Stimulated activated CD4-positive, alpha-beta T cell treated with anti-CD3 and anti-CD28 coated beads, TNF-alpha, amount 100 ng/mL, for 1 hour (primary cell): ENCODE measurements at regions not wholly inside any gene's neighbourhood (a gene's known extent, or its start where the extent isn't known, plus 50 kb on each side); places are given as distances from the start of the nearest gene placed in this dataset.

Experiments used
- DNase-seq, 3 donors: peaks; one replicate each; pipeline ENCODE4 v3.0.0-alpha.2; 2020; ENCODE audit warnings: low read depth in 3 of 3, low spot score in 1 of 3

- no peak for DNase-seq
These were observed 272.5 kb downstream of the GADD45G start for GRCh38 chr9:89877051-89878002.

DNA sequence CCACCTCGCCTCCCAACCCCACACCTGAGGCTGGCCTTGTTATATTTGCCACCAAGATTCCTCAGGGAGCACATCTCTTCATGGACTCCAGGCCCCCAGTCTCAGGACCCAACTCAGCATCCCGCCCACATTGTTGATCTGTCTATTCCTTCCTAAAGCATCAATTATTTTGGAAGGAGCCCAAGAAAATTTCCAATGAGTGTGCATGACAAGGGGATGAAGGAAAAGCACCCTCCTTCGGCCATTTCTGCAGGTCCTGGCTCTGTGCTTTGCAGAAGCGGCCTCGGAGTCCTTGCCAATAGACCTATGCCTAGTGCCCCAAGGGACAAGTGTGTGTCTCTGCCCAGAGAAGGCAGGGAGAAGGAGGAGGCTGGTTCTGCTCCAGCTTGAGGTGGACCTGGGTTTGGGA is 273.2 kb downstream of the GADD45G start:
- DNase-seq, result no peak

- no peak for DNase-seq
These were observed 273.9 kb downstream of the GADD45G start for GRCh38 chr9:89878687-89879086.

GRCh38 chr9:89879276-89879675 is 274.5 kb downstream of the GADD45G start:
- DNase-seq, result no peak

- no peak for DNase-seq
These were observed 274.9 kb downstream of the GADD45G start for GRCh38 chr9:89879701-89880100.

GRCh38 chr9:89880161-89880560 is 275.3 kb downstream of the GADD45G start:
- no peak for DNase-seq

DNA sequence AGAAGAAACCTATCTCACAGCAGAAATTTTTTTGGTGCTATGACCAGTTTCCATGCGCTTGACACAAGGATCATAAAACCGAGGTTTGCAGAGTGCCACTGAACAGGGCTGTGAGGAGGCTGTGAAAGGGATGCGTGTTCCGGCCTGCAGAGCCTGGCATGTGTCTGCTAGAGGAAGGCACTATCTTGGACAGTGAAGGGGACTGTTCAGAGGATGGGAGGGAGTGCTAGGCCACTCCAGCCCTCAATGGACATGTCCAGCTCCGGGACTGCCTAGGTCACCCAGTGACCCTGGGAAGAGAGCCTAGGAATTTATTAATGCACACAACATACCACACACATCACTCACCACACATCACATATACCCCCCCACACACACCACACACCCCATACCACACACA is 275.9 kb downstream of the GADD45G start:
- DNase-seq, result no peak

- no peak for DNase-seq
These were observed 276.6 kb downstream of the GADD45G start for GRCh38 chr9:89881431-89881830.

- DNase-seq, result no peak
These were observed 278.1 kb downstream of the GADD45G start for GRCh38 chr9:89882930-89883361.

DNA sequence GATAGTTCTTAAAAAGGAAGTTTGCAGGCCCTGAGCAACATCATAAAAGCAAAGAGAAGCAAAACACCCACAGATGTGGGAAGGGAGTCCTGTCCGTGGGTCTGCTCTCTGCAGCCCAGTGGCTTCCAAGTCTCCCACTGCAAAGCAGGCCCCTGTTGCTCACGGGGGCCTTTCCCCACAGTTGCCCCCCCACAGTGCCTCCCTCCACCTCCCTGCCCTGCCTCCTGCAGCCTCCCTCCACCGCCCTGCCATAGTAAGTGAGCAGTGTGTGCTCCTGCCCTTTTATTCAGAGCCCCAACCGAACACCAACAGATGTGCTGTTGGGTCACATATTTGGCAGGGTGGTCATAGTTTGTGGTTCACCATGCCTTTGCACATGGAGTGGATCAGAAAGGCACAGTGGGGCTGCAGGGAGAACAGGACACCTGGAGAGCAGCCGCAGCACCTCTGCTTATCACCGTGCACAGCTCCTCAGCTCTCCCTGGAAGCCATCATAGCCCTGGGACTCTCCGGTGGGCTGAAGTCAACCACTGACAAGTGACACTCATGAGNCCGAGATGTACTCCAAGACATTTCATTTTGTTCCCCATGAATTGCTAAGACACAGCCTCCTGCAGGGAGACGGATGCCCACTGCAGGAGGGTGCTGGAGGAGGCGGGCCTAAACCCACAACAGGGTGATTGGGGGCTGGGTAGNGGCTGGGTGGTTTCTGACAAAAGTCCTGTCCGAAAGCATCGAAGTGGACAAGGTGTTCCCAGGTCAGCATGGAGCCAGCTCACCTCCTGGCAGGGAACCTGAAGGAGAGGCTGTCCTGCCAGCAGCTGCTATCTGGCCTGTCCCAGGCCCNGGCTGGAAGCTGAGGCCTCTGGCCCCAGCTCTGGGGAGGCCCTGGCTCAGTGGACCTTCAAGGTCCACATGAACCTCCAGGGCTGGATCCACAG is 278.9 kb downstream of the GADD45G start:
- no peak for DNase-seq

GRCh38 chr9:89884356-89885083 is 279.7 kb downstream of the GADD45G start:
- no peak for DNase-seq

DNA sequence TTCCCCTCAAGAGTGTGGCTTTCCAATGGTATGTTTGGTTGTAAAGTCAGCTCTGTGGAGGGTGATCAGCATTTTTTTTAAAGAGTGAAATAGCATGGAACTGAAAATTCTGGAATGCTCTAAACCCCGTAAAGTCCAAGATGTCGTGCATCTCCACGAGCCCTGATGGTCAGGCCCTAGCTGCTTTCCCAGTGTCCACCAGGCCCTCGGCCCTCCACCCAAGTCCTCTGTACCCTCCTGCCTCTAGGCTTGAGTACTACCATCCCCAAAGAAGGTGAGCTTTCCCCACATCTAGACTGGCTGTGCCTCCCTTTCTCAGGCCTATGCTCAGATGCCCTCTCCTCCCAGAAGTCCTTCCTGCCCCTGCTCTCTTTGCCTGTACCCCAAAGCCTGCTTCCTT is 280.3 kb downstream of the GADD45G start:
- no peak for DNase-seq

DNA sequence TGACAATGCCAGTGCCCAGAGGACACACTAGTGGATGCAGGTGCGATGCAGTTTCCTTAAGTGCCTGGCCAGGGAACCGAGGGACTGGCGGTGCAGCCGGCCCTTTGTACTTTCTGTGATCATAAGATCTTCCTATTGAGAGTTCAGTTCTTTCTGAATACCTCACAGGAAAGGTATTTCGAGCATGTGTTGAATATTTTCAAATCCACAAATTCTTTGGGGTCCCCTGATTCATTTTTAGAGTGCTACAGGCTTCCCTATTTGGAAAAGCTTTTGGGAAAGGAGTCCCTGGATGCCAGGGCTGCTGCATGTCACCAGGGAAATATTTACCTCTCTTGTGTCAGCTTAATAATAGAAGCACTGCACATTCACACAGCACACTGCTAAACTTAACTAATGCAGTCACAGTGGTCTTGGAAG is 281.5 kb downstream of the GADD45G start:
- no peak for DNase-seq

DNA sequence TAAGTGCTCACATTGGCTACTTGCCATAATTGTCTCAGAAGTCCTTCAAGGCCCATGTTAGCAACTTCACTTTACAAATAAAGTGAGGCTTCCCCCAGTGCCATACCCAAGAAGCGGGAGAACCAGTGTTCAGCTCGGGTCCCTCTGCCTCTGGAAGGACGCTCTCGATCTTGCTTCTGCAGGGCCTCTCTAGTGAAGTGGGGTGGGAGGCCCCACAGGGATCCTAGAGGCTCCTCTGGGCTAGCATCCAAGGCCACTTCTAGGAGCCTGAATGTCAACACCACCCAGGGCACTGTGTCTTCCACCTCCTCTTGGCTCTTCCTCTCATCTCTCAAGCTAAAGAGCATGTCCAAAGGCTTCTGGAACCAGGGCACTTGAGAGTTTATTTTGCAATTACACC is 282.5 kb downstream of the GADD45G start:
- DNase-seq, result no peak

DNA sequence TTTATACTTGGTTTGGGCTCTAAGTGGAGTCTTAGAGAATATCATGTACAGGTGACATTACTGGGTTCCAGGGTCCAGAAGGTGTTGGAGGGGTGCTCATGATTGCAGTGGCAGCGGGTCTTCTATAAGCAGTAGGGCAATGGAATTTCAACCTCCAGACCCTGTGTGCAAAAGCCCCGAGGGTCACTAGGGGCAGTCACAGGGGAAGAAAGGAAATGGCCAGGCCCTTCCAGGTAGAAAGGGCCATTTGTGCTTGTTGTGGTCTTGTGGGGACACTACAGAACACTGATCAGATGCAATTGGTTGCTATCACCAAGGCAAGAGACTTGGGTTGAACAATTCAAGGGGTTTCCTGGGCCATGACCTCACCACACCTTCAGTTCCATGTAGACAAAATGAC is 283.4 kb downstream of the GADD45G start:
- DNase-seq, result no peak

DNA sequence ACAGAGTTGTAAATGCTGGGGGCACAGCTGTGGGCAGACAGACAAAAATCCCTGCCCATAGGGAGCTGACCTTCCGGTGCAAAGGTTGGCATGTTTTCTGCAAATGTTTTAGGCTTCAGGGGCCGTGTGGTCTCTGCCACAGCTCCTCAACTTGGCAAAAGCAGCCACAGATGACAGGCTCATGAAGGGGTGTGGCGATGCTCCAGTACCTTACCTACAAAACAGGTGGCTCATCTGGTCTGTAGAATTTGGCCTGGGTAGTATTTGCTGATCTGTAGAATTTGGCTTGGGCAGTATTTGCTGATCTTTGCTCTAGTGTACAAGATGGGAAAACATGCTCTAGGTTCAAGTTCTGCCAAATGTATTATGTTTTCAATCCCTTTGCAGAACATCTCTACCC is 283.9 kb downstream of the GADD45G start:
- no peak for DNase-seq

- no peak for DNase-seq
These were observed 285.1 kb downstream of the GADD45G start for GRCh38 chr9:89889865-89890264.

GRCh38 chr9:89890326-89890980 is 285.6 kb downstream of the GADD45G start:
- no peak for DNase-seq

GRCh38 chr9:89891221-89891590 is 286.4 kb downstream of the GADD45G start:
- no peak for DNase-seq

DNA sequence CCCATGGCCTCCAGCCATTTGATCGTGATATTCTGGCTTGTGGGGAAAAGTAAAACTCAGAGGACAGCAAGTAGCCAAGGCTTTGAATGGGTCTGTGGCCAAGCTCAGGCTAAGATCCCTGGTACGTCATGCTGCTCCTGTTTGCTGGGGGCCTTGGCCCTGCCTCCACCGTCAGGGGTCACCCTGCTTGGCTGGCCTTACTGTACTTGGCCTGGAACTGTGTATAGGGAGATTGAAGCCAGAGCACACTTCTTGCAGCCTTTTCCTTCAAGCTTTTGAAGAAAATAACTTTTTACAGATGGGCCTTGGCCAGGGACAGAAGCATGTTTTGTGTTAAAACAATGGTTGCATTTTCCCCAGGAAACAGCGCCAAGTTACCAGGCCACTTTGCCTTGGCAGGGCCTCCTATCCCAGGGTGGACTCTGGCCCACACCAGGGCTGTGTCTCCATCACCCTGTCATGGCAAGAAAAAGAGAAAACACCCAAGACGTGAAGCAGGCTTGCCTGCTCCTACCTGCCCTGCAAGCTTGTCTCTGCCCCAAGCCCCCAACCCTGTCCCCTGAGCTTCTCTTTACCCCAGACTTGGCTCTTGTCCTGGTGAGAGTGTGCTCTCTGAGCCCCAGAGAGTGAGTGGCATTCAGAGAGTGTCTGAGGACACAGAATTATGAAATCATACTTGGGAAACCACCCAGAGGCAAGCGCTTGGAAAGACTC is 286.9 kb downstream of the GADD45G start:
- no peak for DNase-seq
